ENCODE measurements at regions not wholly inside any gene's neighbourhood (a gene's known extent, or its start where the extent isn't known, plus 50 kb on each side); places are given as distances from the start of the nearest gene placed in this dataset.
"Not testable (repeated sequence)": the region's sequence is repeated elsewhere in the genome, so short reads cannot be mapped to it uniquely, and the experiment has no call there.

- Histone ChIP-seq H3K36me3 (no peaks in the 10 kb centered on the region), H3K27me3 (no peaks in the 10 kb centered on the region), H3K27ac (no peak overlapping the region), H3K4me1 (no peaks in the 10 kb centered on the region), H3K9me3 (peaks cover 0 to 4% of the 10 kb centered on the region in 2 donors), H3K4me3 (no peak overlapping the region)
- intact Hi-C loops (cut with DNase I; ENCODE audit: low total_unique reads), result no loop called here
- TF ChIP-seq POLR2A (IDR thresholded peaks at IDR 0.05) (no peak), CTCF (IDR thresholded peaks at IDR 0.05) (no peak), POLR2AphosphoS5 (IDR thresholded peaks at IDR 0.05) (no peak)
- no peak for DNase-seq (ENCODE audit: low spot score in 2 of 2)
Measured at GRCh38 chr13:91052876-91053275, 294.6 kb upstream of the MIR17HG start.

GRCh38 chr13:91053318-91054065, 294.0 kb upstream of the MIR17HG start:
- no peak for TF ChIP-seq POLR2A (IDR thresholded peaks at IDR 0.05)
- TF ChIP-seq CTCF (IDR thresholded peaks at IDR 0.05), result no peak
- no peak for TF ChIP-seq POLR2AphosphoS5 (IDR thresholded peaks at IDR 0.05)

GRCh38 chr13:91054902-91055301, 292.6 kb upstream of the MIR17HG start:
- no peak for TF ChIP-seq POLR2AphosphoS5 (IDR thresholded peaks at IDR 0.05)
- TF ChIP-seq POLR2A (IDR thresholded peaks at IDR 0.05), result no peak
- TF ChIP-seq CTCF (IDR thresholded peaks at IDR 0.05), result no peak
- DNase-seq (ENCODE audit: low spot score in 2 of 2), result no peak

More at GRCh38 chr13:91053318-91054065, 294.0 kb upstream of the MIR17HG start:
- no peak for DNase-seq (ENCODE audit: low spot score in 2 of 2)
- intact Hi-C loops (cut with DNase I; ENCODE audit: low total_unique reads), result no loop called here
- no peaks in the 10 kb centered on the region for H3K27me3 ChIP-seq
- no peaks in the 10 kb centered on the region for H3K4me1 ChIP-seq
- no peak overlapping the region for H3K4me3 ChIP-seq
- no peak overlapping the region for H3K27ac ChIP-seq
- H3K9me3 ChIP-seq, result peaks cover 4 to 9% of the 10 kb centered on the region in 2 donors
- H3K36me3 ChIP-seq, result no peaks in the 10 kb centered on the region

GRCh38 chr13:91056746-91057145, 290.7 kb upstream of the MIR17HG start:
- no peaks in the 10 kb centered on the region for H3K36me3 ChIP-seq
- intact Hi-C loops (cut with DNase I; ENCODE audit: low total_unique reads), result no loop called here
- no peaks in the 10 kb centered on the region for H3K4me1 ChIP-seq
- H3K4me3 ChIP-seq, result no peak overlapping the region
- H3K27me3 ChIP-seq, result no peaks in the 10 kb centered on the region
- H3K27ac ChIP-seq, result no peak overlapping the region
- H3K9me3 ChIP-seq, result peaks cover 4 to 9% of the 10 kb centered on the region in 2 donors
- DNase-seq (ENCODE audit: low spot score in 2 of 2), result no peak
- TF ChIP-seq POLR2A (IDR thresholded peaks at IDR 0.05) (no peak), POLR2AphosphoS5 (IDR thresholded peaks at IDR 0.05) (no peak), CTCF (IDR thresholded peaks at IDR 0.05) (no peak)

More at GRCh38 chr13:91054902-91055301, 292.6 kb upstream of the MIR17HG start:
- Histone ChIP-seq H3K36me3 (no peaks in the 10 kb centered on the region), H3K27ac (no peak overlapping the region), H3K9me3 (peaks cover 4 to 9% of the 10 kb centered on the region in 2 donors), H3K4me3 (no peak overlapping the region), H3K27me3 (no peaks in the 10 kb centered on the region), H3K4me1 (no peaks in the 10 kb centered on the region)
- intact Hi-C loops (cut with DNase I; ENCODE audit: low total_unique reads), result no loop called here

GRCh38 chr13:91057507-91057906, 290.0 kb upstream of the MIR17HG start:
- H3K9me3 ChIP-seq; H3K4me1 ChIP-seq; H3K27me3 ChIP-seq; H3K27ac ChIP-seq; DNase-seq (ENCODE audit: low spot score in 2 of 2); intact Hi-C loops (cut with DNase I; ENCODE audit: low total_unique reads); H3K36me3 ChIP-seq; H3K4me3 ChIP-seq: not testable (repeated sequence)
